HG03103 (cell line): ENCODE measurements at regions not wholly inside any gene's neighbourhood (a gene's known extent, or its start where the extent isn't known, plus 50 kb on each side); places are given as distances from the start of the nearest gene placed in this dataset.
A peak's percentile ranks its signal among the peaks of the same experiment; 100 is the strongest.

Experiments
- ATAC-seq: cut with Tn5 transposase; IDR thresholded peaks from one replicate; pipeline ENCODE4 v1.9.1; 2021; ENCODE audit warnings: low read depth; ENCODE audit not compliant: unreplicated experiment

DNA sequence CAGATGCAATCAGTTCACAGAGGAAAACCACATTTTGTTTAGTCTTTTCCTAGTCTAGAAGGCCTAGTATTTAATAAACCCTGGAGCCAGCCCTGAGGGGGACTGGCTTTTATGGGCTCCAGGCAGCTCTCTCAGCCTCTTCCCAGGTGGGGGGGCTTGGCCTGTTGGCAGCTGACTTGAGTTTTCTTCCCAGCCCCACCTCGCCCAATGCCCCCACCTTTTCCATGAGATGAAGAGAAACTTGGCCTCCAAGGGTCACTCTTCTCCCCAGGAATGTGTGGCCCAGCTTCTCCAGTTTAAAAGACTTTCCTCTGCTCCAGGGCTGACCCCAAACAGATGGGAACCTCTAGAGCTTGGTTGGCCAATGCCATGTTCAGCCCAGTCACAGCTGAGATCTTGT is 196.1 kb downstream of the BMP7 start:
- ATAC-seq: no peak

DNA sequence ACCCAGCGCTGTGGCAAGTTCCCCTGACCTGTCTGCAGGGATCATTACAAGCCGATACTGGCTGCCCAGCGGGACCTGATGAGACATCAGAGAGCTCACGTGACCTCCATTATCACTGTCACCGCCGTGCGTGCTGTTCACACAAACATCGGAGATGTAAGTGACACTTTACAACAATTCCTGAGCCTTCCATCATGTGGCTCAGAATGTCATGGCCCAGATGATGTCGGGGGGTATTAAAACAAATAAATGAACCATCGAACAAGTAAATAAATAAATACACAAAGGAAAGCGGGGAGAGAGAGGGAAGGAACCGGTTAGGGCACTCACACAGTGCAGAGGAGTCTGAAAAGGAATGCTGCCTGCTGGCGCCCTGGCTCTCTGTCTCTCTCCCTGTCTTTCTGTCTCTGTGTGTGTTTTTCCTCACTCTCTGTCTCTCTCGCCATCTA is 195.1 kb downstream of the BMP7 start:
- ATAC-seq: no peak

DNA sequence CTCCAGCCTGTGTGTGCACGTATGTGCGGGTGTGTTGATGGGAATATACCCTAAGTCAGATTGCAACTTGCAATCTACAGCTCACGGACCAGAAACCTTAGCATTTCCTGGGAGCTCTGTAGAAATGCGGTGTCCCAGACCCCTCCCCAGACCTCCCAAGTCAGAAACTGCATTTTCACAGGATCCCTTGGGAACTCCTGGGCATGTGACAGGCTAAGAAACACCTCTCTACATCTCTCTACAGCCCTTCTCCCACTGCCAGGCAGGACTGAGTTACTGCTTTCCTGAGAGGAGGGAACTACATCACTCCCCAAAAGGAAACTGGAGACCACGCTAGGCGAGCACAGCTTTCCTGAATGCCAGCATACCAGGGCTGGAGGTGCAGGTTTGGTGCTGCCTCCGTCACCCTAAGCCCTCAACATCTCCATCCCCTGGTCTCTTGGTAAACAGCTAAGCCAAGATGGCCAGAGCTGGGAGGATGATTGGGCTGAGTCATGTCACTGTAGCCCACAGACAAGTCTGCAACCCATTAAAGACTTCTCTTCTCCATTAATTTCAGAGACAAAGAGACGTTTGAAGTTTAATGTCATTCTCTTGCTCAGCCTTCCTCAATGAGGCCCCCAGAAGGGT is 194.4 kb downstream of the BMP7 start:
- no peak for ATAC-seq

DNA sequence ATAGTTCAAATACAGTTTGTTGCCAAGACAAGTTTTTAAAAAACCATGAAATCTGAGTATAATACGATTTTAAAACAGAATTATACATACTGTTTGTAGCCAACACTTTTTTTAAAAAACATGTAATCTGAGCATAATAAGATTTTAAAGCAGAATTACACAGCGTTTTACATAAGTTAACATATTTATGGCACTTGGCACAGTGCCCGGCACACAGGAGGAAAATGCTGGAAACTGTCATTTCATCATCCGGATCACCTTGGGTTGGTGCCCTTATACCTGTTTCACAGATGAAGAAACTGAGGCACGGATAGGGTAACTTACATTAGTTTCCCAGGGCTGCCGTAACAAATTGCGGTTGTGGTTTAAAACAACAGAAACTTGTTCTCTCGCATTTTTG is 193.0 kb downstream of the BMP7 start:
- ATAC-seq: no peak

DNA sequence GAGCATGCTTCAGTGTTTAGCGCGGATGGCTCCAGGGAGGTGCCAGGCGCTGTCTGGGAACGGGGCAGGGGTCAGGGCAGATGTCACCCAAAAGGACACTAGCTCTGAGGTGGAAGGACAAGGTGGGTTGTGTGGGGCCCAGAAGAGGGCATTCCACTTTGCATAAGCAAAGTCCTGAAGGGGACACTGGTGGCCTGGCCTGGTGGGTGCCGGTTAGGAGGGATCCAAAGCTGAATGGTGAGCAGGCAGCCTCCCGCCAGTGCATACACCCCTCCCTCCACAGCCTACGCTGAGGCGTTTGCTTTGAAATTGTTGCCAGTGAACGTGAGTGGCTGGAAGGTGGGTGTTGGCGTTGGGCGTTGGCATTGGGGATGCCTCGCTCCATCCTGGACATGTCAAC is 192.1 kb downstream of the BMP7 start:
- no peak for ATAC-seq

DNA sequence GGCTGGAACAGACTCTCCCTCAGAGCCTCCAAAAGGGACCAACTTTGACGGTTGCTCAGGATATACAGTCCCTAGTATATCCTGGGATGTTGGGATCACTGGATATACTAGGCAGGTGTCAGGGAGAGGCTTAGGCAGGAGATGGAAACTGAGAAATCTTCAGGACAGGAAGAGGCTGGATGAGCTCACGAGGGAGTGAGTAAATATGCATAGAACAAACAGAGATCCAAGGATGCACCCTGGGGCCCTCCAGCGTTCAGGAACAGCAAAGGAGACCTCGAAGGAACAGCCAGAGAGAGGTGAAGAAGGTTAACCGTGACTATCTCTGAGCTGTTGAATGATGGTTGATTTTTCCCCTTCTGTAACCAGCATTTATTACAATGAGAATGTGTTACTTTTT is 191.3 kb downstream of the BMP7 start:
- ATAC-seq: no peak

DNA sequence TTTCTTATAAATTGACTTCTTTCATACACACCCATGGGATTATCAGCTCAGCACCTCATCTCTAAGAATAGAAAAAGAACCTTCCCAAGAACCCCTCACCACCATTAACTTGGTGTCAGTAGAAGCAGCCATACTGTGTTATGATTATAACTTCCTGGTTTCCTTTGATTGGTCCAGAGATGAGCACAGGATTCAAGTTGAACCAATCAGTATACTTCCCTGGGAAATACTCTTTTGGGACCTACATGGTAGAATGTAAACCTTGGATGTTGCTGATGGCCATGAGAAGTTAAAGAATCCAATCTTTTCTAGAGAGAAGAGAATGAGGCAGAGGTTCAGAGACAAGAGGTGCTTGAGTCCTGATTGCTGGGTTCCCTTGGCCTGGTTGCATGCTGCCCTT is 190.8 kb downstream of the BMP7 start:
- no peak for ATAC-seq

DNA sequence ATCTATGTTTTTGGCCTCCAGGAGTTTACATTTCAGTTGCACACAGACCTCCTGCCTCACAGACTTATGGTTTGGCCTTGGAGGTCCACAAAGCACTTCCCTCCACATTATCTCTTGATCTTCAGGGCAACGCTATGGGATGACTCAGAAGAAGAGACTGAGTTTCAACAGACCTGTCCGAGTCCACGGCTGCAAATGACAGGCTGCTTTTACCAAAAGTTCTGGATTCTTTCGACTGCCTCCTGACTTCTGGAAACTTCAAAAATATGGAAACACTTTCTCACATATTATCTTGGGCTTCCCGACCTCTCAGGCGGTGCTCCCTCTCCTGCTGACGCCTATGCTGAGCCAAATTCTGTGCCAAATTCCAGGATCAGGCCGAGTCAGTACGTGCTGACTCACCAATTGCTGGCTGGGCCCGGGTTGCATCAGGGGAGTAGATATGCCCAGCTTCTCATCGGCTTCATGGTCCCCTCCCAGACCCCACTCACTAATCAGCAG is 190.2 kb downstream of the BMP7 start:
- no peak for ATAC-seq

DNA sequence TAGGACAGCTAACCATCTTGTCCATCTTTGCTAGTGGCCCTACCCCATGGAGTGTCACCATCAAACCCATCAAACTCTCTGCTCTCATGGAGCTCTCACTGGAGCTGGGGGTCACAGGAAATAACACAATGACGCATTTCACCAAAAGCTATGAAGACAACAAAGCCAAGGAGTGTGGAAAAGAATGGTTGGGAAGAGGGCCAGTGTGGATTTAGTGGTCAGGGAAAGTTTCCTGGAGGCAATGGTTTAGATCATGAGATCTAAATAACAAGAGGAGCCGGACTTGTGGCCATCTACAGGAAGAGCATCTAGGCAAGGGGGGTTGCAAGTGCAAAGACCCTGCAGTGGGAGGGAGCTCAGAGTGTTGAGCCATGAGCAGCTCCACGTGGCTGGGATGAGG is 189.5 kb downstream of the BMP7 start:
- ATAC-seq: no peak

DNA sequence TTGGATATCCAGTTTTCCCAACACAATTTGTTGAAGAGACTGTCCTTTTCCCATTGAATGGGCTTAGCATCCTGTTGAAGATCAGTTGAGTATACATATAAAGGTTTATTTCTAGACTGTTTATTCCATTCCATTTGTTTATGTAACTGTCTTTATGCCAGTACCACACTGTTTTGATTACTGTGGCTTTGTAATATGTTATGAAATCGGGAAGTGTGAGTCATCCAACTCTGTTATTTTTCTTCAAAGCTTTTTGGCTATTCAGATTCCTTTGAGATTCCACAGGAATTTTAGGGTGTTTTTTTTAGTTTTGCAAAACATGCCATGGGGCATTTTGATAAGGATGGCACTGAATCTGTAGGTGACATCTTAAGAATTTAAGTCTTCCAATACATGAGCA is 188.3 kb downstream of the BMP7 start:
- no peak for ATAC-seq

DNA sequence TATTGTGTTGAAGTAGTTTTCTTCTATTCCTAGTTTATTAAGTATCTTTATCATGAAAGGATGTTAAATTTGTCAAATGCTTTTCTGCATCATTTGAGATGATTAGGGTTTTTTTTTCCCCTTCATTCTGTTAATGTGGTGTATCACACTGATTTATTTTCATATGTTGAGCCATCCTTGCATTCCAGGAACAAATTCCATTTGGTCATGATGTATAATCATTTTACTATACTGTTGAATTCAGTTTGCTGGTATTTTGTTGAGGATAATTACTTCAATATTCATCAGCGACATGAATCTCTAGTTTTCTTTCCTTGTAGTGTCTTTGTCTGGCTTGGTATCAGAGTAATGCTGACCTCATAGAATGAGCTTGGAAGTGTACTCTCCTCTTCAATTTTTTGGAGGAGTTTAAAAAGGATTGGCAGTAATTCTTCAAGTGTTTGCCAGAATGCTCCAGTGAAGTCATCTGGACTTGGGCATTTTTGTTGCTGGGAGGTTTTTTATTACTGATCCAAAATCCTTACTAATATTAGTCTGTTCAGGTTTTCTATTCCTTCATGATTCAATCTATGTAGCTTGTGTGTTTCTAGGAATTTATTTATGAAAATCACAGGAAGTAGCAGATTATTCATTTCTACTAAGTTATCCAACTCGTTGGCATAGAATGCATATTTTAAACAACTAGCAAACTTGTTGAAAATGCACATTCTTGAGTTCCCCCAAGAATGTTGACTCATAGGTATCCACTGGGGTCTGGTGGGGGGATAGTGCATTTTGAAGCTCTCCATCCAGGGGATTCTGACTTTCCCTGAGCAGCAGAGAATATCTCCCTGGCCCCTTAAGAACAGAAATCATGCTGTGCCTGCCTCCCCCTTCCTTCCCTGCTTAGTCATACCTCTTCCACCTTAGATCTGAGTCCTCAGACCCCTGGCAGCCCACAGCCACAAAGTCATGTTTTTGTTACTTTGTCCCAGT is 187.1 kb downstream of the BMP7 start:
- no peak for ATAC-seq

DNA sequence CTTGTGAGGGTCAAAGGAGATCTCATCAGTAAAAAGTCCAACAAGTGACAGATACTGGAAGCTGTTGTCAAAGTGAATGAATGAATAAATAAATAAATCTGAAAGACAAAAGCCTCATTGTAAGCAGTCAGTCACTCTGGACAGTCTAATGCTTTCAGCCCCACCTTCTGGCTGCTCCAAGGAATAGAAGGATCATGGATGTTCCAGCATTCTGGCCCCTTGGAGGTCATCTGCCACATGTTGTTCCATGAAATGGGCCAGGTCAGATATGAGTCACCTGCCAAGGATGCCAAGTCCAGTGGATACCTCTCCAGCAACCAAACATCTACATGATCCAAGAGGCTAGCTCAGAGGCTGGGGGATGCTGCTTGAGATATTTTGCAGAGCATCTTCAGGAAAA is 185.6 kb downstream of the BMP7 start:
- no peak for ATAC-seq

DNA sequence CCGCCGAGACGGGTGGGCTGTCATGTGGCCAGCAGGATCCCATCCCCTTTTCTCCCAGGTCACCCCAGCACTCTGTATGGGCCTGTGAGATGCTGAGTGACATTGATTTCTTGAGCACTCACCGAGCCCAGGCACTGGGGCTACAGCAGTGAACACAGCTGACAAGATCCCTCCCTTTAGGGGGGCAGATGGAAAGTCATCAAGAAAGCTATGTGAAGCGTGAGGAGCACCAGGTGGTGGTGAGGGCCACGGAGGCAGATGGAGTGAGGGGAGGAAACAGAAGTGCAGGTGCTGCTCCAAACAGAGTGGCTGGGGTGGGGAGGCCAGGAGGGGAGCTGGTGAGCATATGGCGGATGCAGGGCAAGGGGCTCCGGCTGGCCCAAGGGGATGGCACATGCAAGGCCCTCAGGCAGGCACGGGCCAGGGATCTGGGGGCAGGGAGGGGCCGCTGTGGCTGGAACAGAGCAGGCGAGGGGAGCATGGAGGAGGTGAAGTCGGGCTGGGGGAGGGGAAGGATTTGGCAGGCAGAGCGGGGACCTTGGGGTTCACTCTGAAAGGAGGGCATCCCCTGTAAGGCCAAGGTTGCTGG is 184.0 kb downstream of the BMP7 start:
- no peak for ATAC-seq

DNA sequence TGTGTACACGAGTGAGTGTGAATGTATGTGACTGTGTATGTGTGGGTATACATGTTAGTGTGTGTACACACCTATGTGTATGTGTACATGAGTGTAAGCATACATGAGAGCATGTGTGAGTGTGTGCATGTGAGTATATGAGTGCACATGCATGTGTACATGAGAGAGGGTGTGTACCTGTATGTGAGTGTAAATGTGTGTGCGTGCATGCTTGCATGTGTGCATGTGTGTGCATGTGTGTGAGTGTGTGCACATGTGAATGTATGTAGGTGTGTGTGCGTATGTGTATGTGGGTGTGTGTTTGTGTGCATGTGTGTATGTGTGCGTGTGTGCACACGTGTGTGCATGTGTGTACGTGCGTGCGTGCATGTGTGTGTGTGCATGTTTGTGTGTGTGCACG is 183.4 kb downstream of the BMP7 start:
- no peak for ATAC-seq

DNA sequence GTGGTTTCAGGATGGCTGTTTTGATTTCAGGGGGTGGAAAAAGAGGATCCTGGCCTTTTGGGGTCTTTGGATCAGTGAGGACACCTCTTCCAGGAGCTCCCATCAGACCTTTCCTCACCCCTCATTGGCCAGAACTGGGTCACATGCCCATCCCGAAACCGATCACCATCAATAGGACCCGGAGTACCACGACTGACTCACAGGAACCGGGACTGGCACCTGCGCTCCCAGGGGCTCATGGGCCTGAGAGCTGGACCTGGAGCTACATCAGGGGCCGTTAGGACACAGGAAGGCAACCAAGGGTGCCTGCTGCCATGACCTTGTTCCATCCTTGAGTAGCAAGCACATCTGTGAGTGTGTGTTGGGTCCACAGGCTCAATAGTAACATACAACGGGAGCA is 180.4 kb downstream of the BMP7 start:
- no peak for ATAC-seq

DNA sequence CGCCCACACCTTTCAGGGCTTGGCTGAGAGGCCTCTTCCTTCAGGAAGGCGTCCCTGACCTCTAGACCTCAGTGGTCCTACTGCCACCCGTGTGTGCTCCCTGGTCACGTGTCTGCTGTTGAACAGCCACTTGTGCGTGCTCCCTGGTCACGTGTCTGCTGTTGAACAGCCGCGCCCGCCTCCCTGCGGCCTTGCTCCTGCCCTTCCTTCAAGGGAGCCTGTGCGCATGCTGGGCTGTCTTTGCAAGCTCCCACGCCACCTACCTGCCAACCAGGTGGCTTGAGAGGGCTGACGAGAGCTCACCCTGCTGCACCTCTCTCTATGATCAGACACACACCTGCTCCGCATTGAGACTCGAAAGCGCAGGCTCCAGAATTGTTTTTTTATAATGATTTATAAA is 179.3 kb downstream of the BMP7 start:
- no peak for ATAC-seq

DNA sequence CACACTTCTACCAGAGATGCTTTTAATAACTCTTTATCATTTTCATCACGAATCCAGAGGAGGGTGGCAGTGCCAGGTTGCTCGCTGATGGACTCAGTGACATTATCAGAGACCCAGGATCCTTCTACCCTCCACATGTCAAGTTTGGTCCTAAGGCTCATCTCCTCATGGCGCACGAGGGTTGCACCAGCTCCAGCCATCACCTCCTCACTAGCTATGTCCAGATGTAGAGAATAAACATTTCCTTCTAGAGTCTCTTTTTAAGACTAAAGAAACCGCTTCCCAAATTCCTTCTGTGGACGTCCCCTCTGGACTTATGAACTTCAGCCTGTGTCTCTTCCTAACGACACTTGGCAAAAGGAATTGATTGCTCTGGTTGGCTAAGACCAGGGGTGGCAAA is 178.7 kb downstream of the BMP7 start:
- ATAC-seq: no peak

DNA sequence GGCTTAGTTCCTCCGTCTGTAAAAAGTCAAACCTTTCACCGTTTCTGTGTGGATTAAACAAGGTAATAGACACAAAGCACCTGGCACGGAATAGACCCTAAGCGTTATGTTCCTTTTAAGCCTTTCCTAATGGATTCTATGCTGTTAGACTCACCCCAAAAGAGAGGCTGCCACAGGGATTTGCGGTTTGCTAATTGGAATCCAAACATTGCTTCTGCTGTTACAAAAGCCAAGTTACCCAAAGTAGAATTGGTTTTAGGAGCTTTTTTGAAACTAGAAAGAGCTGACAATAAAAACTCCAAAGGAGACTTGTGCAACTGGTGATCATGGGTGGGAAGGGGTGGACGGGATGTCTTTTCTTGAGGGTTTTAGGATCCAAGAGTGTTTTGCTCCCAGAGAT is 178.0 kb downstream of the BMP7 start:
- ATAC-seq: no peak

DNA sequence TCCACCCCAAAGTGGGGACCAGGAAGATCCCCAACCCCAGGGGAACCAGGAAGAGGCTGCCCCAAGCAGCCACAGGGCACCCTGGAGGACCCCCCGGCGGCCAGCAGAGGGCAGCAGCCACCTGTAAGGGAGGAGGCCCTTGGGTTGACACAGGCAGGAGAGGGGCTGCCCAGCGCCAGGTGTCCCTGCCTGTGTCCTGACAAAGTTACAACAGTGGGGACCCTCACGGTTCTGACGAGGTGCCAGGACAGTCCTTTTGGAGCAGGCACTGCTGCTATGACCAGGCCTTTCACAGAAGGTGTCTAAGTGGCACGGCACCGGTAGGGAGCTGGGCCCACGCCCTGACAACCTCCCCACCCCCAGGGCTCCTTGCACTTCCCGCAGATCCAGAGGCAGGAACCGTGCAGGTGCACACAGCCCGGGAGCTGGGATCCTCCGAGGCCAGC is 176.7 kb downstream of the BMP7 start:
- peak; percentile 66 for ATAC-seq

DNA sequence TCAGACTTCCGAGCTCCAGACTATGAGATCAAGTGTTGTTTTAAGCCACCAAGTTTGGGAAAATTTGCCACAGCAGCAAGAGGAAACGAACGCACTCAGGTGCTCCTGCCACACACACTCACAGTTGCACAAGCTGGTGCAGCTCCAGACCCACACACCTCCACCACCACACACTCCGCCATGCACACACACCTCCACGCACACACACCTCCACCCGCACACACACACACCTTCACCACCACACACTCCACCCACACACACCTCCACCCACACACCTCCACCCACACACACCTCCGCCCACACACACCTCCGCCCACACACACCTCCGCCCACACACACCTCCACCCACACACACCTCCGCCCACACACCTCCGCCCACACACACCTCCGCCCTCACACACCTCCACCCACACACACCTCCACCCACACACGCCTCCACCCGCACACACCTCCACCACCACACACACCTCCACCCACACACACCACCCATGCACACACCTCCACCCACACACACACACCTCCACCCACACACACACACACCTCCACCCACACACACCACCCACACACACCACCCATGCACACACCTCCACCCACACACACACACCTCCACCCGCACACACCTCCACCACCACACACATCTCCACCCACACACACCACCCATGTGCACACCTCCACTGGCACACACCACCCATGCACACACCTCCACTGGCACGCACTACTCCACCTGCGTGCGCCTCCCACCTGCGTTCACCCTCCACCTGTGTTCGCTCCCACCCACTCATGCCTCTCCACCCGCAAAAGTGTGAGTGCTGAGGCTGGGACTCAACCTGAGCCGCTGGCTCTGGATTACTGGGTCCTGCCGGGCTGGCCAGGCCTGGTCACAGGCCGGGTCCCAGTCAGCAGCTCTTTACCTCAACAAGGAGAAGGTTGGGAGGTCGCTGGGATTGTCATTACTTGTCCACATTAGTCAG is 175.6 kb downstream of the BMP7 start:
- no peak for ATAC-seq
